ENCODE measurements at regions not wholly inside any gene's neighbourhood (a gene's known extent, or its start where the extent isn't known, plus 50 kb on each side); places are given as distances from the start of the nearest gene placed in this dataset.

GRCh38 chr4:28073860-28074555 lies 1213.4 kb downstream of the STIM2 start:
- TF ChIP-seq CTCF (IDR thresholded peaks at IDR 0.05) (no peak), POLR2A (IDR thresholded peaks at IDR 0.05) (no peak)

Data from lower leg skin (tissue), 3 donors.